ENCODE measurements at regions not wholly inside any gene's neighbourhood (a gene's known extent, or its start where the extent isn't known, plus 50 kb on each side); places are given as distances from the start of the nearest gene placed in this dataset.

DNA sequence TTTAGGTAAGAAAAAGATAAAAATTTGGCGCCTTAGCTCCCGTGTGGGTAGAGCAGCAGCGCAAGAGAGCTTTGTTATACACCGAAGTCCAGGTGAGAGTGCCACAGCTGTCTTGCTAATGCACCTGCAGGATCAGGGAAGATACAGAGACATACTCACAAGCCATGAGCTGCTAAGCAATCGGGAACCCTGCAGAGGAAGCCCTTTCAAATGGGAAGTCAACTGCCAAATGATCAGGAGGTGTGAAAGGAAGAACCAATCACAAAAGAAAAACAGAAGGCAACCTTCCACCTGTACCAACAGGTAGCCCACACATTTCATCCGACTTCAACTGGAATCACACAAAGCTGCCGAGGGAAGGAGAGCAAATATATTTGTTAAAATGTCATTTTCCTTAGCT lies 610.5 kb upstream of the PFKP start (continued):
- TF ChIP-seq, protein P1, sequence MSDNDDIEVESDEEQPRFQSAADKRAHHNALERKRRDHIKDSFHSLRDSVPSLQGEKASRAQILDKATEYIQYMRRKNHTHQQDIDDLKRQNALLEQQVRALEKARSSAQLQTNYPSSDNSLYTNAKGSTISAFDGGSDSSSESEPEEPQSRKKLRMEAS (IDR thresholded peaks at IDR 0.05) = no peak

DNA sequence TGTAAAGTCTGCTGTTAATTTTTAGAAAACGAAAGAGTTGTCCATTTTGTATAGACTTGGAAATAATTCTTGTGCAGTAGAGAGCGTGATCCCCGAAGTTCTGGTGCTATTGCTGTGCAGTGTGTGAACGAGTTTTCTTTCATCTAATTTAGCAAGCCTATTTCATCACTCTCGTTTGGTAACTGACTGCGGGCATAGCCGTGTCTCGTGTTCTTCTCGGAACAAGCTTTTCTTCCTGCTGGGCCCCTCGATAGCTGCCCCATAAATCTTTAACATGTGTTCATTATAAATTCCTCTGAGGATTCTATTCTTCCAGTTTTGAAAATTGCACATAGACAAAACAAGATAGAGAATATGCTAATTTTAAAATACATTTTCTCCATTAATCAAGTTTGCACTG lies 622.0 kb upstream of the PFKP start:
- WGBS = 78% methylated on average over 10 of the region's 10 CpGs

GRCh38 chr10:2439983-2440382 lies 627.4 kb upstream of the PFKP start:
- TF ChIP-seq REST (IDR thresholded peaks at IDR 0.05) (no peak), HNF4G (IDR thresholded peaks at IDR 0.05) (no peak), CTCF (IDR thresholded peaks at IDR 0.05; ENCODE audit: low read depth, low read length, missing input control) (no peak), FOXA2 (IDR thresholded peaks at IDR 0.05) (no peak), RAD21 (IDR thresholded peaks at IDR 0.05) (no peak), GABPA (IDR thresholded peaks at IDR 0.05 in 1 of 2, conservative IDR thresholded peaks at IDR 0.05 in 1 of 2) (no peak), NR2F2 (IDR thresholded peaks at IDR 0.05) (no peak), EGR1 (IDR thresholded peaks at IDR 0.05; ENCODE audit: low read depth in 2 of 2) (no peak), FOXA1 (IDR thresholded peaks at IDR 0.05) (no peak), JUND (IDR thresholded peaks at IDR 0.05) (no peak)
- TF ChIP-seq, protein P1 (IDR thresholded peaks at IDR 0.05) = no peak
- no peaks in the 10 kb centered on the region for H3K9me3 ChIP-seq (ENCODE audit: control insufficient read depth in 4 of 4, low read length in 3 of 4)
- no peaks in the 10 kb centered on the region for H3K36me3 ChIP-seq (ENCODE audit: control insufficient read depth in 4 of 4, insufficient read depth in 3 of 4, low read depth in 1 of 4, low read length in 3 of 4)
- peaks cover 0 to 4% (median 0%) of the 10 kb centered on the region in 4 donors for H3K27me3 ChIP-seq (ENCODE audit: control insufficient read depth in 4 of 4, insufficient read depth in 4 of 4, low read length in 3 of 4)
- H3K4me3 ChIP-seq (ENCODE audit: low read depth in 1 of 3, low read length in 3 of 3) = no peak overlapping the region
- no peak overlapping the region for H3K27ac ChIP-seq (ENCODE audit: low read depth in 1 of 2, low read length in 2 of 2)
- 69% methylated on average over 4 of the region's 4 CpGs for WGBS
- H3K4me1 ChIP-seq (ENCODE audit: control insufficient read depth in 4 of 4, insufficient read depth in 4 of 4, low read length in 3 of 4) = no peaks in the 10 kb centered on the region
- H3K9ac ChIP-seq (ENCODE audit: low read depth in 1 of 2, low read length in 2 of 2) = no peak overlapping the region
- DNase-seq (ENCODE audit: low spot score) = no peak

More for the DNA sequence above, 622.0 kb upstream of the PFKP start:
- TF ChIP-seq, protein P1 (IDR thresholded peaks at IDR 0.05) = no peak
- no peak for TF ChIP-seq CTCF (IDR thresholded peaks at IDR 0.05; ENCODE audit: low read depth, low read length, missing input control)
- no peak for TF ChIP-seq TAF1 (conservative IDR thresholded peaks at IDR 0.05)
- TF ChIP-seq HNF4G (IDR thresholded peaks at IDR 0.05) = no peak
- TF ChIP-seq GABPA (IDR thresholded peaks at IDR 0.05 in 1 of 2, conservative IDR thresholded peaks at IDR 0.05 in 1 of 2) = no peak
- TF ChIP-seq, protein P2, sequence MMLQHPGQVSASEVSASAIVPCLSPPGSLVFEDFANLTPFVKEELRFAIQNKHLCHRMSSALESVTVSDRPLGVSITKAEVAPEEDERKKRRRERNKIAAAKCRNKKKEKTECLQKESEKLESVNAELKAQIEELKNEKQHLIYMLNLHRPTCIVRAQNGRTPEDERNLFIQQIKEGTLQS (IDR thresholded peaks at IDR 0.05) = no peak
- TF ChIP-seq FOXA2 (IDR thresholded peaks at IDR 0.05) = no peak
- TF ChIP-seq RXRA (IDR thresholded peaks at IDR 0.05) = no peak
- TF ChIP-seq HNF4A (conservative IDR thresholded peaks at IDR 0.05) = no peak
- no peak overlapping the region for H3K27ac ChIP-seq (ENCODE audit: low read depth in 1 of 2, low read length in 2 of 2)
- no peak for DNase-seq (ENCODE audit: low spot score)
- no peaks in the 10 kb centered on the region for H3K4me1 ChIP-seq (ENCODE audit: control insufficient read depth in 4 of 4, insufficient read depth in 4 of 4, low read length in 3 of 4)
- no peak overlapping the region for H3K9ac ChIP-seq (ENCODE audit: low read depth in 1 of 2, low read length in 2 of 2)
- H3K36me3 ChIP-seq (ENCODE audit: control insufficient read depth in 4 of 4, insufficient read depth in 3 of 4, low read depth in 1 of 4, low read length in 3 of 4) = no peaks in the 10 kb centered on the region
- H3K9me3 ChIP-seq (ENCODE audit: control insufficient read depth in 4 of 4, low read length in 3 of 4) = no peaks in the 10 kb centered on the region
- peaks cover 0 to 4% (median 0%) of the 10 kb centered on the region in 4 donors for H3K27me3 ChIP-seq (ENCODE audit: control insufficient read depth in 4 of 4, insufficient read depth in 4 of 4, low read length in 3 of 4)
- no peak overlapping the region for H3K4me3 ChIP-seq (ENCODE audit: low read depth in 1 of 3, low read length in 3 of 3)
